Lower leg skin (tissue), 3 donors: ENCODE measurements at regions not wholly inside any gene's neighbourhood (a gene's known extent, or its start where the extent isn't known, plus 50 kb on each side); places are given as distances from the start of the nearest gene placed in this dataset.

Experiments
- POLR2A ChIP-seq, 2 donors: fragments of 450-650 bp; IDR thresholded peaks; one replicate each; pipeline ENCODE4 v1.6.1; 2016 to 2017; ENCODE audit warnings: antibody characterized with exemption in 2 of 2, mild to moderate bottlenecking in 1 of 2, moderate library complexity in 1 of 2
- TF ChIP-seq, protein P1 (sequence below), 3 donors: fragments of 450-650 bp; IDR thresholded peaks; one replicate each; pipeline ENCODE4 v1.5.1; 2016; ENCODE audit warnings: antibody characterized with exemption in 3 of 3, mild to moderate bottlenecking in 3 of 3, moderate library complexity in 2 of 3

DNA sequence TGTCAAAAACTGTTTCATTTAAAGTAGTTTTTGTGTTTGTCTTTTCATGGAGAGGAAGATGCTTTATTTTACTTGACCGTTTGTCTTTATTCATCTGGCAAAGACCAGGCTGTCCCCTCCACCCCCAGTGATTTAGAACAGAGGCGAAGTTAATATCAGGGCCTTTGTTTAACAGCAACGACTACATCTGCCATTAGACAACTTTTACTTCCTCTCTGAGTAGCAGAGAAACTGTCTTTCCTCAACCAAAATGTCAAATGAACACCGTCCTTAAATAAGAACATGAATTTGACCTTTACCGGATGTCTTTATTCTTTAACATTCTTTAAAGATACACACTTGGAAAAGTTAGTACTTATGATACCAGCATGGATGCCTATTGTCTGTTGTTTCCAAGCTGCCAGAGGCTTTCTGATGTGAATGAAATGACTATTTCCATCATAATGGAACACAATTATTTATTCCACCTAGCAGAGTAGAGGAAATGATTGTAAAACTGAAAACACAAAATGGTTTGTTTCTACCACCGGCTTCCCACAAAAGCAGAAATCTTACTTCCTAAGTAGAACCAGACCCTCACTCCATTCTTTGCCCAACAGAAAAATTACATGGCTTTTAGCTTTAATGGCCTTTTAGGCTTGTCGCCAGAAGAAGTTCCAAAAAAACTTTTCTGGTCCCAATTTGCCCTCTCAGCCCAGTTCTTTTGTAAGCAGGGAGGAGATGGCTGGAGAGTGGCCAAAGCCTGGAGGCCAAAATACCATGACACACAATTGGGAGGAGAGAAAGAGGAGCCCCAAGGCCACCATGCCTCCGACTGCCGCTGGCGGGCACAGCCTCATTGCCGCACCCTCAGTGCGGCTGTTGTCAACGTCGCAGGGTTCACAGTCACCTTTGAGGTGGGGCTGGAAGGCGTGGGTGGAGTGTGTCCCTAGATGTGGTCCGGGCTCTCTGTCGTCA is 168.5 kb downstream of the TEX36 start:
- TF ChIP-seq, protein P1, sequence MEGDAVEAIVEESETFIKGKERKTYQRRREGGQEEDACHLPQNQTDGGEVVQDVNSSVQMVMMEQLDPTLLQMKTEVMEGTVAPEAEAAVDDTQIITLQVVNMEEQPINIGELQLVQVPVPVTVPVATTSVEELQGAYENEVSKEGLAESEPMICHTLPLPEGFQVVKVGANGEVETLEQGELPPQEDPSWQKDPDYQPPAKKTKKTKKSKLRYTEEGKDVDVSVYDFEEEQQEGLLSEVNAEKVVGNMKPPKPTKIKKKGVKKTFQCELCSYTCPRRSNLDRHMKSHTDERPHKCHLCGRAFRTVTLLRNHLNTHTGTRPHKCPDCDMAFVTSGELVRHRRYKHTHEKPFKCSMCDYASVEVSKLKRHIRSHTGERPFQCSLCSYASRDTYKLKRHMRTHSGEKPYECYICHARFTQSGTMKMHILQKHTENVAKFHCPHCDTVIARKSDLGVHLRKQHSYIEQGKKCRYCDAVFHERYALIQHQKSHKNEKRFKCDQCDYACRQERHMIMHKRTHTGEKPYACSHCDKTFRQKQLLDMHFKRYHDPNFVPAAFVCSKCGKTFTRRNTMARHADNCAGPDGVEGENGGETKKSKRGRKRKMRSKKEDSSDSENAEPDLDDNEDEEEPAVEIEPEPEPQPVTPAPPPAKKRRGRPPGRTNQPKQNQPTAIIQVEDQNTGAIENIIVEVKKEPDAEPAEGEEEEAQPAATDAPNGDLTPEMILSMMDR (IDR thresholded peaks at IDR 0.05) = no peak
- TF ChIP-seq POLR2A (IDR thresholded peaks at IDR 0.05) = no peak
